LNCaP clone FGC (cell line): ENCODE measurements at regions not wholly inside any gene's neighbourhood (a gene's known extent, or its start where the extent isn't known, plus 50 kb on each side); places are given as distances from the start of the nearest gene placed in this dataset.
"Not testable (repeated sequence)": the region's sequence is repeated elsewhere in the genome, so short reads cannot be mapped to it uniquely, and the experiment has no call there.

Experiments used
- DNase-seq: peaks from one replicate; pipeline ENCODE4 v3.0.0-alpha.2; 2011; ENCODE audit warnings: low read depth
- H3K4me3 ChIP-seq: 2 replicates; pipeline ENCODE4 v1.5.1; 2011; ENCODE audit warnings: mild to moderate bottlenecking, low read depth, low read length, control low read depth
- TF ChIP-seq, protein P1 (sequence below): IDR thresholded peaks from 2 replicates; pipeline ENCODE4 v1.5.1; 2012; ENCODE audit warnings: mild to moderate bottlenecking; ENCODE audit not compliant: control insufficient read depth, insufficient read depth; ENCODE audit errors: extremely low read depth

GRCh38 chr5:60026161-60026560, 132.6 kb upstream of the PDE4D start:
- no peak overlapping the region for H3K4me3 ChIP-seq
- TF ChIP-seq, protein P1, sequence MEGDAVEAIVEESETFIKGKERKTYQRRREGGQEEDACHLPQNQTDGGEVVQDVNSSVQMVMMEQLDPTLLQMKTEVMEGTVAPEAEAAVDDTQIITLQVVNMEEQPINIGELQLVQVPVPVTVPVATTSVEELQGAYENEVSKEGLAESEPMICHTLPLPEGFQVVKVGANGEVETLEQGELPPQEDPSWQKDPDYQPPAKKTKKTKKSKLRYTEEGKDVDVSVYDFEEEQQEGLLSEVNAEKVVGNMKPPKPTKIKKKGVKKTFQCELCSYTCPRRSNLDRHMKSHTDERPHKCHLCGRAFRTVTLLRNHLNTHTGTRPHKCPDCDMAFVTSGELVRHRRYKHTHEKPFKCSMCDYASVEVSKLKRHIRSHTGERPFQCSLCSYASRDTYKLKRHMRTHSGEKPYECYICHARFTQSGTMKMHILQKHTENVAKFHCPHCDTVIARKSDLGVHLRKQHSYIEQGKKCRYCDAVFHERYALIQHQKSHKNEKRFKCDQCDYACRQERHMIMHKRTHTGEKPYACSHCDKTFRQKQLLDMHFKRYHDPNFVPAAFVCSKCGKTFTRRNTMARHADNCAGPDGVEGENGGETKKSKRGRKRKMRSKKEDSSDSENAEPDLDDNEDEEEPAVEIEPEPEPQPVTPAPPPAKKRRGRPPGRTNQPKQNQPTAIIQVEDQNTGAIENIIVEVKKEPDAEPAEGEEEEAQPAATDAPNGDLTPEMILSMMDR = no peak
- DNase-seq = no peak

DNA sequence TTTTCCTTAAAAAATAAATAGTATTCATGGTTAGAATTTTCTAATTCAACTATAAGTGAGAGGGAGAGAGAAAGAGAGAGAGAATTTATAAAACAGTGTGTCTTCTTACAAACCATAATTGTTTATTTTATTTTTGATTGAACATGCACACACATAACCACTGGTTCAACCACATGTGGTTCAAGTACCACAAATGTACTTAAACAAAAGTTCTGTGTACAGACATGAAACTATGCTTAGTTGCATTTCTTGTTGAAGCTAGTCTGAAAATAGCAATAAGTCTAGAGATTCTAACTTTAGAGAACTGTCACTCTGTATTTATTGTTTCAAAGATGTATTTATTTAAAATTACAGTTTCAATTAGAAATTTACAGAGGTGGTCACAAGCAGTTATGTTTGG, 130.6 kb upstream of the PDE4D start:
- H3K4me3 ChIP-seq = no peak overlapping the region
- TF ChIP-seq, protein P1 = no peak
- DNase-seq = no peak

DNA sequence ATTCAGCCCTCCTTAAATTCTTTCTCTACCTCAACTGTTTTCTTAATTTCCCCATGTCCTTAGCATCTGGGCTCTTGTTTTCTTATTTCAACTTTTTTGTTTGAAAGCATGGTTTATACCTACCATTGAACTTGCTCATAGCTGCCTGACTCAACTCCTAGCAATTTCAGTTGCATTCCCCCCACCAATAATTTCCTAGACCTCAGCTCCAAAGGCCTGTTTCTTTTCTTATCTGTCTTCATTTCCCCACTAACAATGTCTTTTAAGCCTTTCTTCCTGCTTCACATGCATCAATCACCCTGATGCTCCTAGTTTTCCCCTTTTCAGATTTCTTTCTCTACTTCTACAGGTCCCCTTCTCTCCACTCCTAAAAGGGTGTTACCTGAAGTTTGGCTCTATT, 129.7 kb upstream of the PDE4D start:
- TF ChIP-seq, protein P1 = no peak

GRCh38 chr5:60020457-60020856, 126.9 kb upstream of the PDE4D start:
- H3K4me3 ChIP-seq = no peak overlapping the region
- DNase-seq = no peak
- TF ChIP-seq, protein P1 = no peak

More for the DNA sequence above, 129.7 kb upstream of the PDE4D start:
- no peak for DNase-seq
- H3K4me3 ChIP-seq = no peak overlapping the region

DNA sequence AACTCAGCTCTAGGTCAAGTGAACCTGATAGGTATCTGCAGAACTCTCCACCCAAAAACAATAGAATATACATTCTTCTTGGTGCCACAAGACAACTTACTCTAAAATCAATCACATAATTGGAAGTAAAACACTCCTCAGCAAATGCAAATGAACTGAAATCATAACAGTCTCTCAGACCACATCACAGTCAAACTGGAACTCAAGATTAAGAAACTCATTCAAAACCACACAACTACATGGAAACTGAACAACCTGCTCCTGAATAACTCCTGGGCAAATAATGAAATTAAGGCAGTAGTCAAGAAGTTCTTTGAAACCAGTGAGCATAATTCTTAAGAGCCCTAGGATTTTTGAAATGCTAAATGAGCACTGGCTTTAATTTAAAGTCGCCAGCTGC, 125.4 kb upstream of the PDE4D start:
- not testable (repeated sequence) for DNase-seq, H3K4me3 ChIP-seq

GRCh38 chr5:60018091-60018490, 124.6 kb upstream of the PDE4D start:
- no peak for DNase-seq
- TF ChIP-seq, protein P1 = no peak
- H3K4me3 ChIP-seq = no peak overlapping the region

DNA sequence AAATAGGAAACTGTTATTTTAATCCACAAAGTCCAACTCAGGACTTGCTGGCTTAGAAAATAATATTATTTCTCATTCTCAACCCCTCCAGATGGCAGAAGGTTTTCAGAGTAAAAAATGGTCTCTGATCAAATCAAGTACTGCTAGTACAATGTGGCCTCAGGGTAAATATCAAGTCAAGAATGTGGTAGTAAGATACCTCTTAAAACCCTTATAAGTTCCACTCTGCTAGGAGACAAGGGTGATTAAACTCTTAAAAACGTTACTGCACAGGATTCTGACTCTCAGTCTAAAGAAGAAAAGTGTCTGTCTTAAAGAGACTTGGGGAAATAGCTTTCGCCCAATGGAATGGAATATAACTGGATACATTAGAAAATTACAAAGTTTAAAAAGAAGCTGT, 120.8 kb upstream of the PDE4D start:
- TF ChIP-seq, protein P1 = no peak
- DNase-seq = no peak
- H3K4me3 ChIP-seq = no peak overlapping the region
